ENCODE measurements at regions not wholly inside any gene's neighbourhood (a gene's known extent, or its start where the extent isn't known, plus 50 kb on each side); places are given as distances from the start of the nearest gene placed in this dataset.

DNA sequence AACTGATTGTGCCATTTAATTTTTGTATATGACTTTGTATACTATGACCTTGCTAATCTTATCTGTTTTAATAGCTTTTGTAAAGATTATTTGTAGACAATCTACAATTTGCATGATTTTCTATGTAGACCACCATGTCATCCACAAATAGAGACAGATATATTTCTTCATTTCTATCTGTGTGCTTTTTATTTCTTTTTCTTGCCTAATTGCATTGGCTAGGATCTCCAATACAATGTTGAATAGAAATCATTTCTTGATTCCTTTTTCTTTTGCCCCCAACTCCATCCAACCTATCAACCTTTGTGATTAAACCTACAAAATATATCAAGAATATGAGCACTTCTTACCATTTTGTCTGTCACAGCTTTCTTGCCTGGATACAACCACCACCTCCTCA is 232.6 kb upstream of the POU3F1 start:
- H3K9me3 ChIP-seq, result peaks cover 17% of the 10 kb centered on the region
- DNase-seq (no peak), ATAC-seq (no peak)
- TF ChIP-seq, protein P1, sequence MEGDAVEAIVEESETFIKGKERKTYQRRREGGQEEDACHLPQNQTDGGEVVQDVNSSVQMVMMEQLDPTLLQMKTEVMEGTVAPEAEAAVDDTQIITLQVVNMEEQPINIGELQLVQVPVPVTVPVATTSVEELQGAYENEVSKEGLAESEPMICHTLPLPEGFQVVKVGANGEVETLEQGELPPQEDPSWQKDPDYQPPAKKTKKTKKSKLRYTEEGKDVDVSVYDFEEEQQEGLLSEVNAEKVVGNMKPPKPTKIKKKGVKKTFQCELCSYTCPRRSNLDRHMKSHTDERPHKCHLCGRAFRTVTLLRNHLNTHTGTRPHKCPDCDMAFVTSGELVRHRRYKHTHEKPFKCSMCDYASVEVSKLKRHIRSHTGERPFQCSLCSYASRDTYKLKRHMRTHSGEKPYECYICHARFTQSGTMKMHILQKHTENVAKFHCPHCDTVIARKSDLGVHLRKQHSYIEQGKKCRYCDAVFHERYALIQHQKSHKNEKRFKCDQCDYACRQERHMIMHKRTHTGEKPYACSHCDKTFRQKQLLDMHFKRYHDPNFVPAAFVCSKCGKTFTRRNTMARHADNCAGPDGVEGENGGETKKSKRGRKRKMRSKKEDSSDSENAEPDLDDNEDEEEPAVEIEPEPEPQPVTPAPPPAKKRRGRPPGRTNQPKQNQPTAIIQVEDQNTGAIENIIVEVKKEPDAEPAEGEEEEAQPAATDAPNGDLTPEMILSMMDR (IDR thresholded peaks at IDR 0.05), result no peak
- no peak overlapping the region for H3K4me3 ChIP-seq
- H3K4me1 ChIP-seq (ENCODE audit: low read depth), result no peaks in the 10 kb centered on the region
- H3K36me3 ChIP-seq (ENCODE audit: low read depth), result no peaks in the 10 kb centered on the region
- intact Hi-C loops (cut with DNase I, micrococcal nuclease), result no loop called here

DNA sequence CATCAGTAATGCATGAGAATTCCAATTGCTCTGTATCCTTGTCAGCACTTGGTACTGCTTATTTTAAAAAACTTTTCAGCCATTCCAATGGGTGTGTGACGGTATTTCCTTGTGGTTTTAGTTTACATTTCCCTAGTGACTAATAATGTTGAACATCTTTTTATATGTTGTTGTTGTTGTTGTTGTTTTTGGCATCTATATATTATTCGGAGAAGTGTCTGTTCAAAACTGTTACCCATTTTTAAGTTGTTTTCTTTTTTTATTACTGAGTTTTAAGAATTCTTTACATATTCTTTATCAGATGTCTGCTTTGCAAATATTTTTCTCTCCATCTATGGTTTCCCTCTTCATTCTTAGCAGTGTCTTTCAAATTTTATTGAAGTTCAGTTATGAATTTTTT is 231.1 kb upstream of the POU3F1 start:
- intact Hi-C loops (cut with DNase I, micrococcal nuclease), result no loop called here
- Histone ChIP-seq H3K36me3 (ENCODE audit: low read depth) (no peaks in the 10 kb centered on the region), H3K4me3 (no peak overlapping the region), H3K9me3 (peaks cover 17% of the 10 kb centered on the region), H3K4me1 (ENCODE audit: low read depth) (no peaks in the 10 kb centered on the region)
- DNase-seq (no peak), ATAC-seq (no peak)
- TF ChIP-seq, protein P1 (IDR thresholded peaks at IDR 0.05), result no peak

DNA sequence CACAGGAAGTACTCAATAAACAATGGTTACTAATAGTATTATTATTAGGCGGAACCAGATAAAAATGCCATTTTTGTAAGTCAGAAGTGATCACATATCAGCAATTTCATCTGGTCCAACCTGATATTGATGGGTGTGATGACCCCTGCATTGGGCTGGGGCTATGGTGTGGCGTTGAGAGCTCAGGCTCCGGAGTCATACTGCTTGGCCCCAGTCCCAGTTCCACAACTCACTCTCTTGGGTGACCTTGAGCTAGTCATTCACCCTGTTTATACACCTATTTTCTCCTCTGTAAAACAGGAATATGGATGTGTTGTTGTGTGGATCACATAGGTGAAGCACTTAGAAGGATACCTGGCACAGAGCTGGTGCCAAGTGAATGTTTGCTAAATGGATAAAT is 229.4 kb upstream of the POU3F1 start:
- Histone ChIP-seq H3K4me1 (ENCODE audit: low read depth) (no peaks in the 10 kb centered on the region), H3K4me3 (no peak overlapping the region), H3K9me3 (peaks cover 17% of the 10 kb centered on the region), H3K36me3 (ENCODE audit: low read depth) (no peaks in the 10 kb centered on the region)
- intact Hi-C loops (cut with DNase I, micrococcal nuclease), result no loop called here
- no peak for DNase-seq
- TF ChIP-seq, protein P1 (IDR thresholded peaks at IDR 0.05), result no peak
- ATAC-seq, result no peak

DNA sequence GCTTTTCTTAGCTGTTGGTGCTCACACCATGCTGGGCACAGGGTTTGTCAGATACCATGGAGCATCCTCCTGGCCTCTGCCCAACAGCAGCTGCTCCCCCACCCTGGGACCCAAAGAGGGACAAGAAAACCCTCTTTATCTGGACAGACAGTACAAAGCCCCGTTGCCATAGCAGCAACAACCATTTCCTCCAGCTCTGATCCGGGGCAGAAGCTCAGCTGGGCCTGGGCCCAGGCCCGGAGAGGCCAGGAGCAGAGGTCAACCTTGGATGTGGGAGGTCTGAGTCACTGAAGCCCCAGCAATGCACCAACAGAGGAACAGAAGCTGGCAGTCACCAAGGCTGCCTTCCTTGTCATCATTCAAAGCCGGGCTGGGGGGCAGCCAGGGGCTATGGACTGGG is 228.4 kb upstream of the POU3F1 start:
- intact Hi-C loops (cut with DNase I, micrococcal nuclease), result no loop called here
- TF ChIP-seq, protein P1 (IDR thresholded peaks at IDR 0.05), result no peak
- no peaks in the 10 kb centered on the region for H3K4me1 ChIP-seq (ENCODE audit: low read depth)
- H3K9me3 ChIP-seq, result peaks cover 17% of the 10 kb centered on the region
- ATAC-seq (peak; percentile 44), DNase-seq (peak in 2 of 3 donors; percentile 7 to 33)
- H3K36me3 ChIP-seq (ENCODE audit: low read depth), result no peaks in the 10 kb centered on the region
- H3K4me3 ChIP-seq, result no peak overlapping the region

DNA sequence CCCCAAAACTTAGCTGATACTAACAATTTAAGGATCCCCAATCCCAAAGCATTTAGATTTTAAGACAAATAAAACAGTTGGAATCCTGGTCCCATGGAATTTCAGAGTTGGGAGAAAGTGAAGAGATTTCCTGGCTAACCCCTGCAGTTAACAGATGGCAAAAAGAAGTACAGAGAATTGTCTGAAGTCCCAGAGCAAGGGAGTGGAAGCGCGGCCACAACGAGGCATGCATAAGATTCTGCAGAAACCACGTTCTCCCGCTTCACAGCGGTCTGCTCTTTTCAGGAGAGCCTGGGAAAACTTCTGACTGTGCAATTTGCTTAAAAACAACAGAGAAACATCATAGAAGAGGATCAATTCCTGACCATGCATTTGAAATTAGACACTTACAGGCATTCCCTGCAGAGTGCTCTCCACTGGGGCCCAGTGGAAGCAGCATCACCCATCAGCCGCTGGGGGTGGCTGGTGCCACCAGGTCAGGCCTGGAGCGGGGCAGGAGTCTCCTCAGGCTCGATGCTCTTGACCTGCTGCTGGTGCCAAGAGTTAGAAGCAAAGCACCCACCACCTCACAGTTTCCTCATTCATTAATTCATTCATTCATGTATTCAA is 226.7 kb upstream of the POU3F1 start:
- DNase-seq (no peak), ATAC-seq (no peak)
- Histone ChIP-seq H3K36me3 (ENCODE audit: low read depth) (no peaks in the 10 kb centered on the region), H3K4me3 (no peak overlapping the region), H3K9me3 (peaks cover 2% of the 10 kb centered on the region), H3K4me1 (ENCODE audit: low read depth) (no peaks in the 10 kb centered on the region)
- TF ChIP-seq, protein P1 (IDR thresholded peaks at IDR 0.05), result no peak
- intact Hi-C loops (cut with DNase I, micrococcal nuclease), result no loop called here

DNA sequence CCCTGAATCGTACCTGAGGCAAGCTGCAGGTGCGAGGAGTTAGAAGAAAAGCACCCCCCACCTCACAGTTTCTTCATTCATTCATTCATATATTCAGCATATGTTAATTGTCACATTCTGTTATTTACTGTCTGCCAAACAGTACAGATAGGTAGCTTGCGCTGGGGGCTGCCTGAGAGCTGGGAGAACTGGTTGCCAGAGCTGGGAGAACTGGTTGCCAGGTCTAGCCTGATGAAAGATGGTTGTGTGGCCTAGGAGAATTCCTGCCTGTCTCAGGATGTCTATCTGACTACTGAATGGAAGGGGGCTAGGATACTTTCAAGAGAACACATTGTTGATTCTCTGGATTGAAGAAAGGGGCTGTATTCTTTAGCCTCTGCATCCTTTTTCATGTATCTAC is 225.9 kb upstream of the POU3F1 start:
- H3K9me3 ChIP-seq, result no peaks in the 10 kb centered on the region
- DNase-seq (no peak), ATAC-seq (no peak)
- TF ChIP-seq, protein P1 (IDR thresholded peaks at IDR 0.05), result no peak
- H3K36me3 ChIP-seq (ENCODE audit: low read depth), result no peaks in the 10 kb centered on the region
- no peaks in the 10 kb centered on the region for H3K4me1 ChIP-seq (ENCODE audit: low read depth)
- intact Hi-C loops (cut with DNase I, micrococcal nuclease), result no loop called here
- no peak overlapping the region for H3K4me3 ChIP-seq

Data from mucosa of descending colon (tissue), 3 donors.